ENCODE measurements at regions not wholly inside any gene's neighbourhood (a gene's known extent, or its start where the extent isn't known, plus 50 kb on each side); places are given as distances from the start of the nearest gene placed in this dataset.

GRCh38 chr15:29535952-29536351, 266.3 kb upstream of the NSMCE3 start:
- POLR2A ChIA-PET = no interaction called here
- no peak overlapping the region for H3K4me3 ChIP-seq (ENCODE audit: low read depth, low read length)
- no peak for TF ChIP-seq CTCF (IDR thresholded peaks at IDR 0.05; ENCODE audit: insufficient read depth, low read length, missing control alignments)

GRCh38 chr15:29534378-29534777, 264.8 kb upstream of the NSMCE3 start:
- no peak for TF ChIP-seq CTCF (IDR thresholded peaks at IDR 0.05; ENCODE audit: insufficient read depth, low read length, missing control alignments)
- H3K4me3 ChIP-seq (ENCODE audit: low read depth, low read length) = no peak overlapping the region
- DNase-seq (ENCODE audit: low read depth, low spot score) = no peak
- CTCF ChIA-PET = interaction anchor here (1.6 kb wide), 1 partner anchor 11 kb away, joined by 4 read pairs; no protein-coding TSS in a partner anchor
- POLR2A ChIA-PET = no interaction called here

More at GRCh38 chr15:29535952-29536351, 266.3 kb upstream of the NSMCE3 start:
- DNase-seq (ENCODE audit: low read depth, low spot score) = no peak
- CTCF ChIA-PET = no interaction called here

- POLR2A ChIA-PET = no interaction called here
- CTCF ChIA-PET = interaction anchor here (1.6 kb wide), 1 partner anchor 12 kb away, joined by 4 read pairs; no protein-coding TSS in a partner anchor
- H3K4me3 ChIP-seq (ENCODE audit: low read depth, low read length) = no peak overlapping the region
- TF ChIP-seq CTCF (IDR thresholded peaks at IDR 0.05; ENCODE audit: insufficient read depth, low read length, missing control alignments) = no peak
- no peak for DNase-seq (ENCODE audit: low read depth, low spot score)
These were observed 264.0 kb upstream of the NSMCE3 start for GRCh38 chr15:29533647-29534046.

GRCh38 chr15:29532296-29532695, 262.7 kb upstream of the NSMCE3 start:
- DNase-seq (ENCODE audit: low read depth, low spot score) = no peak
- ChIA-PET CTCF (no interaction called here), POLR2A (no interaction called here)
- no peak for TF ChIP-seq CTCF (IDR thresholded peaks at IDR 0.05; ENCODE audit: insufficient read depth, low read length, missing control alignments)
- no peak overlapping the region for H3K4me3 ChIP-seq (ENCODE audit: low read depth, low read length)

- no peak overlapping the region for H3K4me3 ChIP-seq (ENCODE audit: low read depth, low read length)
- ChIA-PET POLR2A (no interaction called here), CTCF (no interaction called here)
- DNase-seq (ENCODE audit: low read depth, low spot score) = no peak
- no peak for TF ChIP-seq CTCF (IDR thresholded peaks at IDR 0.05; ENCODE audit: insufficient read depth, low read length, missing control alignments)
These were observed 261.3 kb upstream of the NSMCE3 start for GRCh38 chr15:29530966-29531365.

- ChIA-PET POLR2A (no interaction called here), CTCF (no interaction called here)
- no peak for TF ChIP-seq CTCF (IDR thresholded peaks at IDR 0.05; ENCODE audit: insufficient read depth, low read length, missing control alignments)
- DNase-seq (ENCODE audit: low read depth, low spot score) = no peak
- no peak overlapping the region for H3K4me3 ChIP-seq (ENCODE audit: low read depth, low read length)
These were observed 259.4 kb upstream of the NSMCE3 start for GRCh38 chr15:29529043-29529442.
